ENCODE measurements at regions not wholly inside any gene's neighbourhood (a gene's known extent, or its start where the extent isn't known, plus 50 kb on each side); places are given as distances from the start of the nearest gene placed in this dataset.

- DNase-seq (ENCODE audit: low read depth, low spot score), result peak; percentile 79
Observed at GRCh38 chr2:128808462-128809258, 490.0 kb upstream of the HS6ST1 start.

GRCh38 chr2:128809259-128809636 lies 490.6 kb upstream of the HS6ST1 start:
- DNase-seq (ENCODE audit: low read depth, low spot score), result no peak

- no peak for DNase-seq (ENCODE audit: low read depth, low spot score)
Observed at GRCh38 chr2:128809880-128810279, 491.2 kb upstream of the HS6ST1 start.

GRCh38 chr2:128812183-128812940 lies 493.7 kb upstream of the HS6ST1 start:
- no peak for DNase-seq (ENCODE audit: low read depth, low spot score)

- no peak for DNase-seq (ENCODE audit: low read depth, low spot score)
Observed at GRCh38 chr2:128813352-128814034, 494.8 kb upstream of the HS6ST1 start.

GRCh38 chr2:128815248-128815647 lies 496.6 kb upstream of the HS6ST1 start:
- DNase-seq (ENCODE audit: low read depth, low spot score), result no peak

GRCh38 chr2:128817171-128817570 lies 498.5 kb upstream of the HS6ST1 start:
- DNase-seq (ENCODE audit: low read depth, low spot score), result no peak

GRCh38 chr2:128817813-128818212 lies 499.1 kb upstream of the HS6ST1 start:
- no peak for DNase-seq (ENCODE audit: low read depth, low spot score)

- no peak for DNase-seq (ENCODE audit: low read depth, low spot score)
Observed at GRCh38 chr2:128818248-128818647, 499.6 kb upstream of the HS6ST1 start.

GRCh38 chr2:128818704-128819491 lies 500.2 kb upstream of the HS6ST1 start:
- no peak for DNase-seq (ENCODE audit: low read depth, low spot score)

GRCh38 chr2:128820452-128820851 lies 501.8 kb upstream of the HS6ST1 start:
- DNase-seq (ENCODE audit: low read depth, low spot score), result no peak

GRCh38 chr2:128821010-128821409 lies 502.3 kb upstream of the HS6ST1 start:
- no peak for DNase-seq (ENCODE audit: low read depth, low spot score)

GRCh38 chr2:128832946-128833663 lies 514.4 kb upstream of the HS6ST1 start:
- no peak for DNase-seq (ENCODE audit: low read depth, low spot score)

- DNase-seq (ENCODE audit: low read depth, low spot score), result no peak
Observed at GRCh38 chr2:128833664-128834027, 515.0 kb upstream of the HS6ST1 start.

GRCh38 chr2:128834207-128834879 lies 515.7 kb upstream of the HS6ST1 start:
- no peak for DNase-seq (ENCODE audit: low read depth, low spot score)

- no peak for DNase-seq (ENCODE audit: low read depth, low spot score)
Observed at GRCh38 chr2:128834880-128835252, 516.2 kb upstream of the HS6ST1 start.

- no peak for DNase-seq (ENCODE audit: low read depth, low spot score)
Observed at GRCh38 chr2:128835342-128835855, 516.7 kb upstream of the HS6ST1 start.

- DNase-seq (ENCODE audit: low read depth, low spot score), result no peak
Observed at GRCh38 chr2:128835974-128836373, 517.3 kb upstream of the HS6ST1 start.

GRCh38 chr2:128836559-128837100 lies 518.0 kb upstream of the HS6ST1 start:
- DNase-seq (ENCODE audit: low read depth, low spot score), result no peak

- no peak for DNase-seq (ENCODE audit: low read depth, low spot score)
Observed at GRCh38 chr2:128838244-128838643, 519.6 kb upstream of the HS6ST1 start.

All from astrocyte of the hippocampus (primary cell).